Mucosa of descending colon (tissue), 3 donors: ENCODE measurements at regions not wholly inside any gene's neighbourhood (a gene's known extent, or its start where the extent isn't known, plus 50 kb on each side); places are given as distances from the start of the nearest gene placed in this dataset.
A peak's percentile ranks its signal among the peaks of the same experiment; 100 is the strongest.

Experiments
- ATAC-seq: fragments of 200-7000 bp; cut with Tn5 transposase; one replicate; pipeline ENCODE4 v1.9.1; 2020; ENCODE audit warnings: mild to moderate bottlenecking, moderate library complexity
- DNase-seq, 3 donors: peaks; one replicate each; pipeline ENCODE4 v3.0.0-alpha.2; 2020
- H3K36me3 ChIP-seq: fragments of 200-600 bp; one replicate; pipeline ENCODE4 v1.8.0; 2021; ENCODE audit warnings: low read depth, mild to moderate bottlenecking
- H3K4me1 ChIP-seq: fragments of 200-600 bp; one replicate; pipeline ENCODE4 v1.8.0; 2021; ENCODE audit warnings: low read depth, mild to moderate bottlenecking
- H3K4me3 ChIP-seq: fragments of 200-600 bp; one replicate; pipeline ENCODE4 v1.8.0; 2021; ENCODE audit warnings: mild to moderate bottlenecking
- H3K9me3 ChIP-seq: fragments of 200-600 bp; one replicate; pipeline ENCODE4 v1.8.0; 2021; ENCODE audit warnings: mild to moderate bottlenecking
- CTCF ChIP-seq: fragments of 200-600 bp; IDR thresholded peaks from one replicate; pipeline ENCODE4 v1.8.0; 2022; ENCODE audit warnings: antibody characterized with exemption, mild to moderate bottlenecking
- intact Hi-C, 2 donors: fragments of 100-400 bp; cut with DNase I in 1 of 2; cut with micrococcal nuclease in 1 of 2; formaldehyde crosslinking; loops; one replicate each; pipeline versions ENCODE4 v1.11.0 to v1.11.1; 2022; cut with DNase I, micrococcal nuclease
- donor health status: DM: no; HTN: no; CAD: no; lungs with moderate emphysema.
- donor health status: DM: no; HTN: no; CAD: no.
- donor health status: DM: no; HTN: yes; CAD: no.

GRCh38 chr9:129472651-129473102 lies 148.2 kb downstream of the C9orf50 start:
- H3K4me3 ChIP-seq, result no peak overlapping the region
- peaks cover 4% of the 10 kb centered on the region for H3K9me3 ChIP-seq
- TF ChIP-seq CTCF, result no peak
- DNase-seq (peak in 1 of 3 donors; percentile 25), ATAC-seq (no peak)
- no peaks in the 10 kb centered on the region for H3K4me1 ChIP-seq
- H3K36me3 ChIP-seq, result no peaks in the 10 kb centered on the region
- intact Hi-C loops, result no loop called here

GRCh38 chr9:129471201-129472019 lies 149.5 kb downstream of the C9orf50 start:
- intact Hi-C loops, result no loop called here
- no peak overlapping the region for H3K4me3 ChIP-seq
- H3K4me1 ChIP-seq, result no peaks in the 10 kb centered on the region
- no peak for TF ChIP-seq CTCF
- DNase-seq (peak in 1 of 3 donors; percentile 12), ATAC-seq (no peak)
- no peaks in the 10 kb centered on the region for H3K36me3 ChIP-seq
- peaks cover 4% of the 10 kb centered on the region for H3K9me3 ChIP-seq

GRCh38 chr9:129469988-129470316 lies 150.9 kb downstream of the C9orf50 start:
- no peaks in the 10 kb centered on the region for H3K36me3 ChIP-seq
- ATAC-seq, result no peak

GRCh38 chr9:129469188-129469987 lies 151.5 kb downstream of the C9orf50 start:
- Histone ChIP-seq H3K4me1 (no peaks in the 10 kb centered on the region), H3K9me3 (no peaks in the 10 kb centered on the region), H3K4me3 (no peak overlapping the region), H3K36me3 (no peaks in the 10 kb centered on the region)
- DNase-seq, result peak in 1 of 3 donors; percentile 45
- intact Hi-C loops, result no loop called here
- TF ChIP-seq CTCF, result no peak
- no peak for ATAC-seq

More at GRCh38 chr9:129469988-129470316, 150.9 kb downstream of the C9orf50 start:
- DNase-seq, result no peak
- intact Hi-C loops, result no loop called here
- peaks cover 2% of the 10 kb centered on the region for H3K9me3 ChIP-seq
- H3K4me1 ChIP-seq, result no peaks in the 10 kb centered on the region
- no peak overlapping the region for H3K4me3 ChIP-seq
- no peak for TF ChIP-seq CTCF

GRCh38 chr9:129467739-129468666 lies 152.9 kb downstream of the C9orf50 start:
- TF ChIP-seq CTCF, result no peak
- H3K9me3 ChIP-seq, result no peaks in the 10 kb centered on the region
- intact Hi-C loops, result no loop called here
- H3K4me1 ChIP-seq, result no peaks in the 10 kb centered on the region
- no peaks in the 10 kb centered on the region for H3K36me3 ChIP-seq
- DNase-seq, result peak in 1 of 3 donors; percentile 22
- H3K4me3 ChIP-seq, result no peak overlapping the region
- no peak for ATAC-seq
